ENCODE measurements at regions not wholly inside any gene's neighbourhood (a gene's known extent, or its start where the extent isn't known, plus 50 kb on each side); places are given as distances from the start of the nearest gene placed in this dataset.

DNA sequence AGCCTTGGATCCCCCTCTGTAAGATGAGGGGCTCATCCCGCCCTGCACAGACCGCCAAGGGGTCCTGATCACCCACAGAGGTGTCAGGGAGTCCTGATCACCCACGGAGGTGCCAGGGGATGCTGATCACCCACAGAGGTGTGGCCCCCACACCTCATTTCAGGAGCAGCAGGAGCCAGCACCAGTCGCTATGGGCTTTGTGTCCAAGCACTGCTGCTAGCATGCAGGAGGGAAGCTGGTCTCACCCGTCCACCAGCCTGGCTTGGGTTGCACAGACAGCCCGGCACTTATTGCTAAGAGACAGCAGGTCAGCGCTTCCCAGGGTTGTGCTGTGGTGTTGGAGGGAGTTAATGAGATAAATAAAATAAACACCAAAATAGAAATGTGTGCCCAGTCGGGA, 88.5 kb downstream of the ADRA2C start:
- TF ChIP-seq, protein P1, sequence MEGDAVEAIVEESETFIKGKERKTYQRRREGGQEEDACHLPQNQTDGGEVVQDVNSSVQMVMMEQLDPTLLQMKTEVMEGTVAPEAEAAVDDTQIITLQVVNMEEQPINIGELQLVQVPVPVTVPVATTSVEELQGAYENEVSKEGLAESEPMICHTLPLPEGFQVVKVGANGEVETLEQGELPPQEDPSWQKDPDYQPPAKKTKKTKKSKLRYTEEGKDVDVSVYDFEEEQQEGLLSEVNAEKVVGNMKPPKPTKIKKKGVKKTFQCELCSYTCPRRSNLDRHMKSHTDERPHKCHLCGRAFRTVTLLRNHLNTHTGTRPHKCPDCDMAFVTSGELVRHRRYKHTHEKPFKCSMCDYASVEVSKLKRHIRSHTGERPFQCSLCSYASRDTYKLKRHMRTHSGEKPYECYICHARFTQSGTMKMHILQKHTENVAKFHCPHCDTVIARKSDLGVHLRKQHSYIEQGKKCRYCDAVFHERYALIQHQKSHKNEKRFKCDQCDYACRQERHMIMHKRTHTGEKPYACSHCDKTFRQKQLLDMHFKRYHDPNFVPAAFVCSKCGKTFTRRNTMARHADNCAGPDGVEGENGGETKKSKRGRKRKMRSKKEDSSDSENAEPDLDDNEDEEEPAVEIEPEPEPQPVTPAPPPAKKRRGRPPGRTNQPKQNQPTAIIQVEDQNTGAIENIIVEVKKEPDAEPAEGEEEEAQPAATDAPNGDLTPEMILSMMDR (IDR thresholded peaks at IDR 0.05; ENCODE audit: insufficient read depth, low read length, poor library complexity, severe bottlenecking), result no peak
- no peak for TF ChIP-seq EZH2phosphoT487 (conservative IDR thresholded peaks at IDR 0.05; ENCODE audit: low read length)
